HCT116 (cell line): ENCODE measurements at regions not wholly inside any gene's neighbourhood (a gene's known extent, or its start where the extent isn't known, plus 50 kb on each side); places are given as distances from the start of the nearest gene placed in this dataset.

ENCODE experiments used
- ATAC-seq: fragments of 200-7000 bp; cut with Tn5 transposase; 2 replicates; pipeline ENCODE4 v1.9.1; 2020; ENCODE audit warnings: mild to moderate bottlenecking, moderate library complexity
- BruUV-seq: library from RNA; stranded (reverse); fragments of 400-500 nt; replicated peaks from 2 replicates; lab custom pipeline; 2021; lab: Mats Ljungman, UMichigan
- CTCF ChIA-PET: fragments of 300-600 bp; sonication (Branson Sonifier 250); formaldehyde crosslinking; loops from one replicate; lab custom pipeline; 2021; ENCODE audit warnings: antibody characterized with exemption; lab: Charles Lee
- POLR2A ChIA-PET: fragments of 300-600, 350-600 bp; sonication (Branson Sonifier 250); formaldehyde crosslinking; loops from one replicate; lab custom pipeline; 2021; ENCODE audit warnings: antibody characterized with exemption; lab: Charles Lee
- RAD21 ChIA-PET, 2 experiments: fragments of 300-600 bp; sonication (Branson Sonifier 250); formaldehyde crosslinking; loops; one replicate each; lab custom pipeline; 2023; ENCODE audit warnings: low total read pairs in 2 of 2; ENCODE audit not compliant: uncharacterized antibody in 2 of 2, unreplicated experiment in 2 of 2, low non-redundant PET in 1 of 2; lab: Charles Lee
- DNase-seq: peaks from one replicate; pipeline ENCODE4 v3.0.0-alpha.2; 2010; ENCODE audit warnings: low read depth, low spot score
- H2AFZ ChIP-seq: fragments of 200-600 bp; shearing (Covaris generic), sonication (generic); 2 replicates; pipeline ENCODE4 v1.6.1; 2017; ENCODE audit warnings: low read depth, mixed run types, mixed read lengths, antibody characterized with exemption, low read length; ENCODE audit not compliant: poor library complexity, severe bottlenecking
- H3K27ac ChIP-seq: 2 replicates; pipeline ENCODE4 v1.5.1; 2012; ENCODE audit warnings: low read depth, low read length
- H3K27me3 ChIP-seq: fragments of 200-600 bp; sonication (generic); 2 replicates; pipeline ENCODE4 v1.6.1; 2016; ENCODE audit warnings: mixed run types, low read length, mixed read lengths; ENCODE audit not compliant: insufficient read depth
- H3K36me3 ChIP-seq, 2 experiments: fragments of 200-500 bp in 1 of 2; fragments of 200-600 bp in 1 of 2; sonication (Bioruptor generic) in 1 of 2; sonication (generic) in 1 of 2; 2 replicates each; pipeline versions ENCODE4 v1.5.1 to v1.6.1; 2014 to 2016; ENCODE audit warnings: low read length in 2 of 2, inconsistent platforms in 1 of 2, mixed read lengths in 1 of 2, mixed run types in 1 of 2; ENCODE audit not compliant: insufficient read depth in 2 of 2, control insufficient read depth in 1 of 2
- H3K4me1 ChIP-seq, 2 experiments: fragments of 200-600 bp in 1 of 2; sonication (generic) in 1 of 2; 2 replicates each; pipeline versions ENCODE4 v1.5.1 to v1.6.1; 2012 to 2017; ENCODE audit warnings: low read length in 2 of 2, inconsistent platforms in 1 of 2, mild to moderate bottlenecking in 1 of 2, mixed read lengths in 1 of 2, mixed run types in 1 of 2, moderate library complexity in 1 of 2; ENCODE audit not compliant: insufficient read depth in 2 of 2, control insufficient read depth in 1 of 2
- H3K4me2 ChIP-seq: fragments of 200-600 bp; sonication (generic); 2 replicates; pipeline ENCODE4 v1.6.1; 2017; ENCODE audit warnings: mixed run types, low read length, mixed read lengths
- H3K4me3 ChIP-seq, 2 experiments: fragments of 200-600 bp in 1 of 2; sonication (generic) in 1 of 2; replicated peaks in 1 of 2; 2 replicates each; pipeline ENCODE4 v1.5.1; 2011 to 2016; ENCODE audit warnings: low read length in 2 of 2, control low read depth in 1 of 2, low read depth in 1 of 2, mild to moderate bottlenecking in 1 of 2, mixed read lengths in 1 of 2, mixed run types in 1 of 2
- H3K79me2 ChIP-seq: fragments of 200-600 bp; sonication (generic); 2 replicates; pipeline ENCODE4 v1.6.1; 2017; ENCODE audit warnings: mild to moderate bottlenecking, mixed run types, low read length, moderate library complexity, mixed read lengths; ENCODE audit not compliant: insufficient read depth
- H3K9ac ChIP-seq: fragments of 200-600 bp; sonication (generic); 2 replicates; pipeline ENCODE4 v1.6.1; 2016; ENCODE audit warnings: low read length, mixed read lengths
- H3K9me2 ChIP-seq: fragments of 200-600 bp; sonication (generic), shearing (Covaris generic); 2 replicates; pipeline ENCODE4 v1.6.1; 2017; ENCODE audit warnings: mixed run types, mild to moderate bottlenecking, moderate library complexity; ENCODE audit not compliant: insufficient read depth
- H3K9me3 ChIP-seq, 2 experiments: fragments of 200-500 bp in 1 of 2; fragments of 200-600 bp in 1 of 2; sonication (Bioruptor generic) in 1 of 2; sonication (generic) in 1 of 2; 2 replicates each; pipeline ENCODE4 v1.6.1; 2014 to 2017; ENCODE audit warnings: low read length in 2 of 2, mixed read lengths in 2 of 2, inconsistent platforms in 1 of 2, low read depth in 1 of 2, mild to moderate bottlenecking in 1 of 2, mixed run types in 1 of 2, moderate library complexity in 1 of 2; ENCODE audit not compliant: control insufficient read depth in 1 of 2, insufficient read depth in 1 of 2
- H4K20me1 ChIP-seq: fragments of 200-600 bp; sonication (generic), shearing (Covaris generic); 2 replicates; pipeline ENCODE4 v1.6.1; 2017; ENCODE audit warnings: mixed run types, mild to moderate bottlenecking, moderate library complexity; ENCODE audit not compliant: insufficient read depth
- ATF3 ChIP-seq: IDR thresholded peaks from 2 replicates; pipeline ENCODE4 v1.6.1; 2012
- CBX3 ChIP-seq: IDR thresholded peaks from 2 replicates; pipeline ENCODE4 v1.6.1; 2012; ENCODE audit warnings: low read depth
- CEBPB ChIP-seq: IDR thresholded peaks from 2 replicates; pipeline ENCODE4 v1.6.1; 2012; ENCODE audit warnings: low read depth
- CTCF ChIP-seq, 3 experiments: fragments of 200-600 bp in 1 of 3; sonication (generic) in 1 of 3; IDR thresholded peaks in 2 of 3; conservative IDR thresholded peaks in 1 of 3; 2 replicates each; pipeline ENCODE4 v1.5.1; 2012 to 2017; ENCODE audit warnings: low read depth in 2 of 3, low read length in 2 of 3, antibody characterized with exemption in 1 of 3, borderline replicate concordance in 1 of 3, control low read depth in 1 of 3, mild to moderate bottlenecking in 1 of 3, mixed read lengths in 1 of 3, mixed run types in 1 of 3, moderate library complexity in 1 of 3; ENCODE audit not compliant: insufficient read depth in 1 of 3
- EZH2 ChIP-seq: fragments of 200-600 bp; sonication (generic); IDR thresholded peaks from 2 replicates; pipeline ENCODE4 v1.6.1; 2017; ENCODE audit warnings: antibody characterized with exemption, mixed run types
- JUND ChIP-seq: IDR thresholded peaks from 2 replicates; pipeline ENCODE4 v1.6.1; 2012
- POLR2A ChIP-seq: IDR thresholded peaks from 2 replicates; pipeline ENCODE4 v1.7.0; 2011; ENCODE audit warnings: borderline replicate concordance; ENCODE audit not compliant: insufficient read depth, insufficient read length; ENCODE audit errors: extremely low read depth
- POLR2AphosphoS5 ChIP-seq: IDR thresholded peaks from 2 replicates; pipeline ENCODE4 v1.6.1; 2011; ENCODE audit warnings: mild to moderate bottlenecking, low read depth, low read length, moderate library complexity
- RAD21 ChIP-seq: IDR thresholded peaks from 2 replicates; pipeline ENCODE4 v1.6.1; 2012; ENCODE audit warnings: low read depth, mild to moderate bottlenecking
- SIN3A ChIP-seq: IDR thresholded peaks from 2 replicates; pipeline ENCODE4 v1.6.1; 2012; ENCODE audit warnings: low read depth
- TCF7L2 ChIP-seq: IDR thresholded peaks from 2 replicates; pipeline ENCODE4 v1.7.0; 2011; ENCODE audit warnings: borderline replicate concordance, inconsistent platforms; ENCODE audit not compliant: insufficient read depth, insufficient read length; ENCODE audit errors: extremely low read depth
- YY1 ChIP-seq: IDR thresholded peaks from 2 replicates; pipeline ENCODE4 v1.6.1; 2011; ENCODE audit warnings: low read length, low read depth, moderate library complexity, mild to moderate bottlenecking; ENCODE audit not compliant: insufficient replicate concordance; ENCODE audit errors: extremely low read depth
- ZFX ChIP-seq: fragments of 450-650 bp; IDR thresholded peaks from 2 replicates; pipeline ENCODE4 v1.6.1; 2017
- ZNF274 ChIP-seq: fragments of 200-500 bp; sonication (Bioruptor generic); IDR thresholded peaks from 2 replicates; pipeline ENCODE4 v1.6.1; 2014; ENCODE audit warnings: mild to moderate bottlenecking, low read depth, low read length, inconsistent platforms
- intact Hi-C: fragments of 100-400 bp; cut with micrococcal nuclease; formaldehyde crosslinking; loops from 2 replicates; pipeline ENCODE4 v1.10.0; 2022
- TF ChIP-seq, protein P1 (sequence below): IDR thresholded peaks from 2 replicates; pipeline ENCODE4 v1.6.1; 2012; ENCODE audit warnings: low read depth
- TF ChIP-seq, protein P2 (sequence below): IDR thresholded peaks from 2 replicates; pipeline ENCODE4 v1.6.1; 2011; ENCODE audit warnings: mild to moderate bottlenecking, low read length, moderate library complexity; ENCODE audit not compliant: insufficient replicate concordance; ENCODE audit errors: extremely low read depth

GRCh38 chrX:35351795-35352483 lies 409.3 kb downstream of the FAM47B start:
- no peak overlapping the region for H3K9ac ChIP-seq
- no peaks in the 10 kb centered on the region for H3K9me3 ChIP-seq
- H3K4me3 ChIP-seq: no peak overlapping the region
- no peak overlapping the region for H3K4me2 ChIP-seq
- intact Hi-C loops: no loop called here
- H4K20me1 ChIP-seq: no peaks in the 10 kb centered on the region
- no peaks in the 10 kb centered on the region for H3K79me2 ChIP-seq
- TF ChIP-seq ZFX (no peak), CEBPB (no peak), RAD21 (no peak), ZNF274 (no peak), CBX3 (no peak), ATF3 (no peak), EZH2 (no peak), POLR2AphosphoS5 (no peak), JUND (no peak), POLR2A (no peak), TCF7L2 (no peak), YY1 (no peak), CTCF (IDR thresholded peaks at IDR 0.05 in 2 of 3, conservative IDR thresholded peaks at IDR 0.05 in 1 of 3; ENCODE audit: borderline replicate concordance in 1 of 3, insufficient read depth in 1 of 3, low read depth in 2 of 3, low read length in 2 of 3) (no peak), SIN3A (no peak)
- TF ChIP-seq, protein P1, sequence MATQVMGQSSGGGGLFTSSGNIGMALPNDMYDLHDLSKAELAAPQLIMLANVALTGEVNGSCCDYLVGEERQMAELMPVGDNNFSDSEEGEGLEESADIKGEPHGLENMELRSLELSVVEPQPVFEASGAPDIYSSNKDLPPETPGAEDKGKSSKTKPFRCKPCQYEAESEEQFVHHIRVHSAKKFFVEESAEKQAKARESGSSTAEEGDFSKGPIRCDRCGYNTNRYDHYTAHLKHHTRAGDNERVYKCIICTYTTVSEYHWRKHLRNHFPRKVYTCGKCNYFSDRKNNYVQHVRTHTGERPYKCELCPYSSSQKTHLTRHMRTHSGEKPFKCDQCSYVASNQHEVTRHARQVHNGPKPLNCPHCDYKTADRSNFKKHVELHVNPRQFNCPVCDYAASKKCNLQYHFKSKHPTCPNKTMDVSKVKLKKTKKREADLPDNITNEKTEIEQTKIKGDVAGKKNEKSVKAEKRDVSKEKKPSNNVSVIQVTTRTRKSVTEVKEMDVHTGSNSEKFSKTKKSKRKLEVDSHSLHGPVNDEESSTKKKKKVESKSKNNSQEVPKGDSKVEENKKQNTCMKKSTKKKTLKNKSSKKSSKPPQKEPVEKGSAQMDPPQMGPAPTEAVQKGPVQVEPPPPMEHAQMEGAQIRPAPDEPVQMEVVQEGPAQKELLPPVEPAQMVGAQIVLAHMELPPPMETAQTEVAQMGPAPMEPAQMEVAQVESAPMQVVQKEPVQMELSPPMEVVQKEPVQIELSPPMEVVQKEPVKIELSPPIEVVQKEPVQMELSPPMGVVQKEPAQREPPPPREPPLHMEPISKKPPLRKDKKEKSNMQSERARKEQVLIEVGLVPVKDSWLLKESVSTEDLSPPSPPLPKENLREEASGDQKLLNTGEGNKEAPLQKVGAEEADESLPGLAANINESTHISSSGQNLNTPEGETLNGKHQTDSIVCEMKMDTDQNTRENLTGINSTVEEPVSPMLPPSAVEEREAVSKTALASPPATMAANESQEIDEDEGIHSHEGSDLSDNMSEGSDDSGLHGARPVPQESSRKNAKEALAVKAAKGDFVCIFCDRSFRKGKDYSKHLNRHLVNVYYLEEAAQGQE: no peak
- TF ChIP-seq, protein P2, sequence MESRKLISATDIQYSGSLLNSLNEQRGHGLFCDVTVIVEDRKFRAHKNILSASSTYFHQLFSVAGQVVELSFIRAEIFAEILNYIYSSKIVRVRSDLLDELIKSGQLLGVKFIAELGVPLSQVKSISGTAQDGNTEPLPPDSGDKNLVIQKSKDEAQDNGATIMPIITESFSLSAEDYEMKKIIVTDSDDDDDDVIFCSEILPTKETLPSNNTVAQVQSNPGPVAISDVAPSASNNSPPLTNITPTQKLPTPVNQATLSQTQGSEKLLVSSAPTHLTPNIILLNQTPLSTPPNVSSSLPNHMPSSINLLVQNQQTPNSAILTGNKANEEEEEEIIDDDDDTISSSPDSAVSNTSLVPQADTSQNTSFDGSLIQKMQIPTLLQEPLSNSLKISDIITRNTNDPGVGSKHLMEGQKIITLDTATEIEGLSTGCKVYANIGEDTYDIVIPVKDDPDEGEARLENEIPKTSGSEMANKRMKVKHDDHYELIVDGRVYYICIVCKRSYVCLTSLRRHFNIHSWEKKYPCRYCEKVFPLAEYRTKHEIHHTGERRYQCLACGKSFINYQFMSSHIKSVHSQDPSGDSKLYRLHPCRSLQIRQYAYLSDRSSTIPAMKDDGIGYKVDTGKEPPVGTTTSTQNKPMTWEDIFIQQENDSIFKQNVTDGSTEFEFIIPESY: no peak
- H3K9me2 ChIP-seq: no peaks in the 10 kb centered on the region
- CTCF ChIA-PET: no interaction called here
- RAD21 ChIA-PET: no interaction called here
- POLR2A ChIA-PET: no interaction called here
- no peaks in the 10 kb centered on the region for H3K4me1 ChIP-seq
- H2AFZ ChIP-seq: no peak overlapping the region
- ATAC-seq (no peak), DNase-seq (no peak)
- H3K27me3 ChIP-seq: no peaks in the 10 kb centered on the region
- H3K36me3 ChIP-seq: no peaks in the 10 kb centered on the region
- no peak overlapping the region for H3K27ac ChIP-seq
- BruUV-seq: no TSS peak
